PC-3 (cell line): ENCODE measurements at regions not wholly inside any gene's neighbourhood (a gene's known extent, or its start where the extent isn't known, plus 50 kb on each side); places are given as distances from the start of the nearest gene placed in this dataset.

ENCODE experiments used
- ATAC-seq: fragments of 200-7000 bp; cut with Tn5 transposase; 2 replicates; pipeline ENCODE4 v1.9.1; 2020; ENCODE audit warnings: mild to moderate bottlenecking, moderate library complexity
- BruUV-seq: library from RNA; stranded (reverse); fragments of 400-500 nt; replicated peaks from 2 replicates; lab custom pipeline; 2021; lab: Mats Ljungman, UMichigan
- CTCF ChIA-PET: fragments of 300-600 bp; sonication (Branson Sonifier 250); formaldehyde crosslinking; loops from one replicate; lab custom pipeline; 2022; ENCODE audit warnings: antibody characterized with exemption; lab: Charles Lee
- POLR2A ChIA-PET: fragments of 300-600 bp; sonication (Branson Sonifier 250); formaldehyde crosslinking; loops from one replicate; lab custom pipeline; 2022; ENCODE audit warnings: antibody characterized with exemption; ENCODE audit not compliant: unreplicated experiment; lab: Charles Lee
- DNase-seq: peaks from one replicate; pipeline ENCODE4 v3.0.0-alpha.2; 2015
- H2AFZ ChIP-seq: fragments of 300-600 bp; sonication (generic); 2 replicates; pipeline ENCODE4 v1.6.0; 2016; ENCODE audit warnings: antibody characterized with exemption, low read length
- H3F3A ChIP-seq: fragments of 300-600 bp; sonication (generic); one replicate; pipeline ENCODE4 v1.6.0; 2017; ENCODE audit warnings: antibody characterized with exemption, low read length, control low read depth, mild to moderate bottlenecking; ENCODE audit not compliant: unreplicated experiment
- H3K27ac ChIP-seq: fragments of 300-600 bp; sonication (generic); 2 replicates; pipeline ENCODE4 v1.5.1; 2016; ENCODE audit warnings: mild to moderate bottlenecking, low read length
- H3K27me3 ChIP-seq: fragments of 300-600 bp; sonication (generic); 2 replicates; pipeline ENCODE4 v1.6.1; 2016; ENCODE audit warnings: low read length, mixed read lengths
- H3K36me3 ChIP-seq: fragments of 300-600 bp; sonication (generic); 2 replicates; pipeline ENCODE4 v1.6.1; 2016; ENCODE audit warnings: low read depth, mixed run types, low read length, mixed read lengths
- H3K4me1 ChIP-seq: fragments of 300-600 bp; sonication (generic); 2 replicates; pipeline ENCODE4 v1.5.1; 2016; ENCODE audit warnings: low read length; ENCODE audit not compliant: insufficient read depth
- H3K4me2 ChIP-seq: fragments of 300-600 bp; sonication (generic); 2 replicates; pipeline ENCODE4 v1.6.0; 2016; ENCODE audit warnings: low read length
- H3K4me3 ChIP-seq: fragments of 300-600 bp; sonication (generic); 2 replicates; pipeline ENCODE4 v1.5.1; 2016; ENCODE audit warnings: mild to moderate bottlenecking, low read length, mixed read lengths
- H3K79me2 ChIP-seq: fragments of 300-600 bp; sonication (generic); 2 replicates; pipeline ENCODE4 v1.6.1; 2017; ENCODE audit warnings: low read length, mixed read lengths
- H3K9ac ChIP-seq: fragments of 300-600 bp; sonication (generic); 2 replicates; pipeline ENCODE4 v1.6.0; 2016; ENCODE audit warnings: mild to moderate bottlenecking, low read length
- H3K9me2 ChIP-seq: fragments of 300-600 bp; sonication (generic); replicated peaks from 2 replicates; pipeline ENCODE4 v1.6.1; 2016; ENCODE audit warnings: mixed run types, low read length, mixed read lengths
- H3K9me3 ChIP-seq: fragments of 300-600 bp; sonication (generic); 2 replicates; pipeline ENCODE4 v1.6.1; 2016; ENCODE audit warnings: low read length, mixed read lengths
- H4K20me1 ChIP-seq: fragments of 300-600 bp; sonication (generic); 2 replicates; pipeline ENCODE4 v1.6.1; 2016; ENCODE audit warnings: low read length, mixed read lengths
- CTCF ChIP-seq: fragments of 300-600 bp; sonication (generic); conservative IDR thresholded peaks from 2 replicates; pipeline ENCODE4 v1.5.1; 2017; ENCODE audit warnings: antibody characterized with exemption, low read depth, mild to moderate bottlenecking, low read length
- EZH2 ChIP-seq: fragments of 300-600 bp; sonication (generic); IDR thresholded peaks from one replicate; pipeline ENCODE4 v1.6.1; 2017; ENCODE audit warnings: antibody characterized with exemption, mild to moderate bottlenecking, low read length; ENCODE audit not compliant: unreplicated experiment
- EZH2phosphoT487 ChIP-seq: fragments of 300-600 bp; sonication (generic); IDR thresholded peaks from 2 replicates; pipeline ENCODE4 v1.6.1; 2018; ENCODE audit warnings: mild to moderate bottlenecking, antibody characterized with exemption, low read length, borderline replicate concordance
- intact Hi-C: fragments of 100-400 bp; cut with micrococcal nuclease; formaldehyde crosslinking; loops from 2 replicates; pipeline ENCODE4 v1.9.0; 2023

DNA sequence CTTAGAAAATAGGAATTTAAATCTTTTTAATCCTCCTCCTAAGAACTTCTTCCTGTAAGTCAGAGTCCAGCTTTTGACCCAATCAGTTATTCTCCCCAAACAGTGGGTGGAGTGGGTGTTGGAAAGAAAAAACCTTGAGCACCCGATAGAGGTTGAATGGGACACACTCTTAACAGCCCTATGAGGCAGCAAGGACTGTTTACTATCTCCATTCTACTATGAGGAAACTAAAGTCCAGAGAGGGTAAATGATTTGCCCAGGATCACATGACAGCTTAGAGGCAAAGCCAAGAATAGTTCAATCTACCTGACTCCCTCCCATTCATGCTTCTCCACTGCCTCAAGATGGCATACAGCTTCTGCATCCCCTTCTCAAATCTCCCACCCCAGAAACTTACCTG is 57.6 kb upstream of the SLC35B4 start:
- Histone ChIP-seq H3K4me1 (peaks cover 10% of the 10 kb centered on the region), H3K9me2 (no peaks in the 10 kb centered on the region), H3K27me3 (no peaks in the 10 kb centered on the region), H3K4me2 (no peak overlapping the region), H3K9ac (no peak overlapping the region), H3K27ac (no peak overlapping the region), H3K36me3 (no peaks in the 10 kb centered on the region), H3K79me2 (no peaks in the 10 kb centered on the region), H3K9me3 (no peaks in the 10 kb centered on the region), H3F3A (no peaks in the 10 kb centered on the region), H4K20me1 (no peaks in the 10 kb centered on the region), H2AFZ (no peak overlapping the region), H3K4me3 (no peak overlapping the region)
- BruUV-seq, result no TSS peak
- TF ChIP-seq EZH2phosphoT487, result no peak
- TF ChIP-seq EZH2, result no peak
- TF ChIP-seq CTCF, result no peak
- ATAC-seq (no peak), DNase-seq (no peak)
- POLR2A ChIA-PET, result interaction anchor here (0.6 kb wide), 1 partner anchor 103 kb away, joined by 5 read pairs; no protein-coding TSS in a partner anchor
- intact Hi-C loops, result no loop called here
- CTCF ChIA-PET, result no interaction called here

- BruUV-seq, result no TSS peak
- ATAC-seq (no peak), DNase-seq (no peak)
- TF ChIP-seq EZH2 (no peak), EZH2phosphoT487 (no peak), CTCF (no peak)
- intact Hi-C loops, result no loop called here
- no peaks in the 10 kb centered on the region for H3K27me3 ChIP-seq
- ChIA-PET POLR2A (interaction anchor here (0.6 kb wide), 1 partner anchor 73 kb away, joined by 3 read pairs; no protein-coding TSS in a partner anchor), CTCF (no interaction called here)
- H3K9me3 ChIP-seq, result no peaks in the 10 kb centered on the region
- H3K9ac ChIP-seq, result no peak overlapping the region
- no peak overlapping the region for H3K4me3 ChIP-seq
- no peaks in the 10 kb centered on the region for H4K20me1 ChIP-seq
- peaks cover 23% of the 10 kb centered on the region for H3K4me1 ChIP-seq
- no peaks in the 10 kb centered on the region for H3K79me2 ChIP-seq
- H3F3A ChIP-seq, result peaks cover 4% of the 10 kb centered on the region
- H3K9me2 ChIP-seq, result 0 out of 2 replicates have a peak, but pooled peaks cover under 1% of the 10 kb centered on the region
- no peak overlapping the region for H3K4me2 ChIP-seq
- H3K36me3 ChIP-seq, result no peaks in the 10 kb centered on the region
- no peak overlapping the region for H3K27ac ChIP-seq
- H2AFZ ChIP-seq, result no peak overlapping the region
Observed at GRCh38 chr7:134372858-134373257, 56.1 kb upstream of the SLC35B4 start.

DNA sequence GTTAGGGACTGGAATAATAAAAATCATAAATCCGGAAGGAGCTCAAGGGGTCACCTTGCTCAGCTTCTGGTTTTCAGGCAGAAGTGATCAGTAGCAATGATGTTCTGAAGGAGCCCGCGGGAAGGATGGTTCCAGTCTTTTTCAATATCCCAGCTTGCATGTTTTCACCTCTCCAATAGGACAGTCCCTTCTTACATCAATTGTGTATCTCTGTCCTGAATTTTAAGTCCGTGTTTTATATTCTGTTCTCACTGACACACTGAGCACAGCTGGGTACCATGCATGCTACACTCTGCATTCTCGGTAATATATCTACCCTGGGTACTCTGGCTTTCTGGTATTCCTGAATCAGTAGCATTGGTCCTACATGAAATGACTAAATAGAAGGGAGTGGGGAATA is 55.2 kb upstream of the SLC35B4 start:
- no peaks in the 10 kb centered on the region for H4K20me1 ChIP-seq
- 0 out of 2 replicates have a peak, but pooled peaks cover 3% of the 10 kb centered on the region for H3K9me2 ChIP-seq
- TF ChIP-seq EZH2phosphoT487, result no peak
- no peak for TF ChIP-seq EZH2
- TF ChIP-seq CTCF, result no peak
- ATAC-seq, result no peak
- ChIA-PET CTCF (interaction anchor here (0.6 kb wide), 1 partner anchor 12 kb away, joined by 3 read pairs; no protein-coding TSS in a partner anchor), POLR2A (no interaction called here)
- no peak overlapping the region for H3K27ac ChIP-seq
- no peak overlapping the region for H3K4me3 ChIP-seq
- H3F3A ChIP-seq, result peaks cover 4% of the 10 kb centered on the region
- peaks cover 27% of the 10 kb centered on the region for H3K4me1 ChIP-seq
- no peaks in the 10 kb centered on the region for H3K27me3 ChIP-seq
- no peak overlapping the region for H3K4me2 ChIP-seq
- no peaks in the 10 kb centered on the region for H3K36me3 ChIP-seq
- no peaks in the 10 kb centered on the region for H3K79me2 ChIP-seq
- no peak for DNase-seq
- intact Hi-C loops, result no loop called here
- no TSS peak for BruUV-seq
- no peak overlapping the region for H2AFZ ChIP-seq
- no peaks in the 10 kb centered on the region for H3K9me3 ChIP-seq
- no peak overlapping the region for H3K9ac ChIP-seq
